ENCODE measurements at regions not wholly inside any gene's neighbourhood (a gene's known extent, or its start where the extent isn't known, plus 50 kb on each side); places are given as distances from the start of the nearest gene placed in this dataset.
A peak's percentile ranks its signal among the peaks of the same experiment; 100 is the strongest.
"Not testable (repeated sequence)": the region's sequence is repeated elsewhere in the genome, so short reads cannot be mapped to it uniquely, and the experiment has no call there.

GRCh38 chr5:134471858-134472449 lies 53.5 kb upstream of the JADE2 start:
- H3K9me3 Mint-ChIP-seq, H3K4me1 Mint-ChIP-seq, H3K4me3 Mint-ChIP-seq, H3K27ac Mint-ChIP-seq, H3K36me3 Mint-ChIP-seq, H3K27me3 Mint-ChIP-seq, ATAC-seq: not testable (repeated sequence)

DNA sequence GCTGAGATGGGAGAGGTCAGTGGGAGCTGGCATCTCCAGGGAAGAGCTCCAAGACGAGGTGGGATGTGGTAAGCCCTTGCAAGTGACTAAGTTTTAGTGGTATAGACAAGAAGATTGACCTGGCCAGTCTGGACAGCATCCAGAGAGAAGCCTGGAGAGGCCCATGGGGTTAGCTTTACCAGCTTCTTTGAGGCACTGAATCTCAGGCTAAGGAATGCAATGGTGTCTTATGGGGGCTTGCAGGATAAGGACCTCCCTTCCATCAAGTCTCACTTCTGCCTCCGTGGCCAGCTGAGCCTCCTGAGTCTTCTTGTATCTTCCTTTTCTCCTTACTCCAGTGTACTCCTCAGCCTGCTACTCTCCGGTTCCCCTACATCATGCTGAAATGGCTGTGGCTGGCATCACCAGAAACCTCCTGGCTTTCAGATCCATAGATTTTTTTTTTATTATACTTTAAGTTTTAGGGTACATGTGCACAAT lies 56.5 kb upstream of the JADE2 start:
- Mint-ChIP-seq H3K27me3 (no peaks in the 10 kb centered on the region), H3K4me1 (peaks cover 34% of the 10 kb centered on the region), H3K36me3 (no peaks in the 10 kb centered on the region), H3K4me3 (no peak overlapping the region), H3K9me3 (peaks cover 6% of the 10 kb centered on the region), H3K27ac (no peak overlapping the region)
- ATAC-seq, result no peak

GRCh38 chr5:134467231-134467630 lies 55.5 kb upstream of the CDKN2AIPNL start:
- no peaks in the 10 kb centered on the region for H3K36me3 Mint-ChIP-seq
- H3K9me3 Mint-ChIP-seq, result peaks cover 4% of the 10 kb centered on the region
- no peaks in the 10 kb centered on the region for H3K27me3 Mint-ChIP-seq
- H3K4me1 Mint-ChIP-seq, result peaks cover 47% of the 10 kb centered on the region
- no peak for ATAC-seq
- peak overlapping the region; percentile 80 for H3K4me3 Mint-ChIP-seq
- peak overlapping the region; percentile 76 for H3K27ac Mint-ChIP-seq

DNA sequence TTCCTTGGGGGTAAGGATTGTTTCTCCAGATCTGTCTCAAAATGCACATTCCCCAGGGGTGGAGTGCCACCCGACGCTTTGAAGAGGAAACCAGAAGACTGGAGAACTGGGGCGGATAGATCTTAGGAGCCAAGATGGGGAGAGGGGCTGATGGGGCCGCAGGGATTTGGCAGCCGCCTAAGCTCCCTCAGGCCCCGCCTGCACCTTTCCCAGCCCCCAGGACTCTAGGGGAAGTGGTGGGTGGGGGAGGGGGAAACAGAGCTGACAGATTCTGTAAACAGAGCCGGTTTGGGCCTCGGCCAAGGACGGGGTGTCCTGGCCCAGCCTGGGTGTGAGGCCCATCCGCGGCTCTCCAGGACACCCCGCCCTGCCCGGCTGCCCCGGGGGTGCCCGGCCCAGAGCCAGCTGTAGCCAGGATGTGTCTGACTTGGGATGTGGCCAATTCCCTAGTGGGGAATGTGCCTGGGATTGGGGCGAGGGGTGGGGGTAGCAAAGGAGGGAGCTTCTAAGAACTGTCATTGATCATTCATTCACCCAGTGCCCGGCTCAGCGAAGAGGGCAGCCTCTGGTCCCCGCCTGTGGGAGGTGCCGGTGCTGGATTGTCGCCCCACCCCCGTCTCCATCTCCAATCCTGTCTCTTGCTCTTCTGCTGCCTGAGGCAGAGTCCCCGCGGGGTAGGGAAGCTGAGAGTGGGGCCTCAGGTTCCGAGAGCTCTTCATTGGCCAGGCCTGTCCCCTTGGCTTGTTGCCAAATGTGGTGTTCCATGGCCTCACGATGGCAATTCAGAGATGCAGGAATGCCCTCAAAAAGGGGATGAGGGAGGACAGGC lies 54.8 kb upstream of the CDKN2AIPNL start:
- Mint-ChIP-seq H3K4me1 (peaks cover 55% of the 10 kb centered on the region), H3K27ac (peak overlapping the region; percentile 76), H3K4me3 (peak overlapping the region; percentile 80), H3K9me3 (no peaks in the 10 kb centered on the region), H3K27me3 (no peaks in the 10 kb centered on the region), H3K36me3 (no peaks in the 10 kb centered on the region)
- ATAC-seq, result peak; percentile 66

- Mint-ChIP-seq H3K36me3 (no peaks in the 10 kb centered on the region), H3K9me3 (no peaks in the 10 kb centered on the region), H3K27ac (peak overlapping the region; percentile 76), H3K4me3 (peak overlapping the region; percentile 80), H3K4me1 (peaks cover 61% of the 10 kb centered on the region), H3K27me3 (no peaks in the 10 kb centered on the region)
- ATAC-seq, result peak; percentile 87
These were observed 54.1 kb upstream of the CDKN2AIPNL start for GRCh38 chr5:134465816-134466240.

- Mint-ChIP-seq H3K36me3 (no peaks in the 10 kb centered on the region), H3K9me3 (no peaks in the 10 kb centered on the region), H3K4me1 (peaks cover 68% of the 10 kb centered on the region), H3K4me3 (peak overlapping the region; percentile 80), H3K27ac (peak overlapping the region; percentile 76), H3K27me3 (no peaks in the 10 kb centered on the region)
- no peak for ATAC-seq
These were observed 53.5 kb upstream of the CDKN2AIPNL start for GRCh38 chr5:134464988-134465815.

- no peaks in the 10 kb centered on the region for H3K9me3 Mint-ChIP-seq
- H3K4me3 Mint-ChIP-seq, result no peak overlapping the region
- H3K27ac Mint-ChIP-seq, result peak overlapping the region; percentile 76
- no peaks in the 10 kb centered on the region for H3K36me3 Mint-ChIP-seq
- peaks cover 74% of the 10 kb centered on the region for H3K4me1 Mint-ChIP-seq
- ATAC-seq, result peak; percentile 28
- no peaks in the 10 kb centered on the region for H3K27me3 Mint-ChIP-seq
These were observed 52.5 kb upstream of the CDKN2AIPNL start for GRCh38 chr5:134463991-134464760.

- no peak for ATAC-seq
- H3K4me1 Mint-ChIP-seq, result peaks cover 77% of the 10 kb centered on the region
- H3K27me3 Mint-ChIP-seq, result no peaks in the 10 kb centered on the region
- H3K4me3 Mint-ChIP-seq, result no peak overlapping the region
- no peaks in the 10 kb centered on the region for H3K9me3 Mint-ChIP-seq
- H3K36me3 Mint-ChIP-seq, result no peaks in the 10 kb centered on the region
- no peak overlapping the region for H3K27ac Mint-ChIP-seq
These were observed 51.6 kb upstream of the CDKN2AIPNL start for GRCh38 chr5:134463176-134463720.

GRCh38 chr5:134462761-134463160 lies 51.1 kb upstream of the CDKN2AIPNL start:
- peaks cover 77% of the 10 kb centered on the region for H3K4me1 Mint-ChIP-seq

DNA sequence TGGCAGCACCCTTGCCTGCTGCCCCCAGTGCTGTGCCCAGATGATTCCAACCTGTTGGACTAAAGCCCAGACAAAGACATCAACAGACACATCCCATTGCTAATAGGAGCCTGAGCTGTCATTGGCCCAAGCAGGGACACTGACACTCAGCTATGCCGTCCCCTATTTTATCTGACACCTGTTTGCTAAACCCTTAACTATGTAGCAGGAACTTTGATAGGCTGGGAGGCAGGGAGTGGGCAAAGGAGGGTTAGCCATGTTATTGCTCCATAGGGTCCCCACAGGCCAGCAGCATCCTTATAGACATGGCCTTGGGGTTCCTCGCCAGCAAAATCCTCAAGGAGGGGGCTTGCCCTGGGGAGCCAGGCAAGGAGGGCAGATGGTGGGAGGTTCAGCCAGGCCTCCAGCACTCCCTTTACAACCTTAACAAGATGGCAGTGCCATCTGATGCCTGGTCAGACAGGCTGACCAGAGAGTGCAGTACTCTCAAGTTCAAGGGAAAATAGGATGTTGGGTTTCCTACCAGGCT lies 50.4 kb upstream of the CDKN2AIPNL start:
- no peak for ATAC-seq
- H3K27ac Mint-ChIP-seq, result no peak overlapping the region
- no peaks in the 10 kb centered on the region for H3K36me3 Mint-ChIP-seq
- H3K4me3 Mint-ChIP-seq, result no peak overlapping the region
- H3K27me3 Mint-ChIP-seq, result no peaks in the 10 kb centered on the region
- peaks cover 74% of the 10 kb centered on the region for H3K4me1 Mint-ChIP-seq
- no peaks in the 10 kb centered on the region for H3K9me3 Mint-ChIP-seq

More at GRCh38 chr5:134462761-134463160, 51.1 kb upstream of the CDKN2AIPNL start:
- no peaks in the 10 kb centered on the region for H3K9me3 Mint-ChIP-seq
- no peak overlapping the region for H3K27ac Mint-ChIP-seq
- H3K36me3 Mint-ChIP-seq, result no peaks in the 10 kb centered on the region
- ATAC-seq, result no peak
- H3K27me3 Mint-ChIP-seq, result no peaks in the 10 kb centered on the region
- no peak overlapping the region for H3K4me3 Mint-ChIP-seq

Measured in stimulated activated memory B cell treated with anti-CD40 and anti-IgM and Interleukin-4, amounts not matched to agents 10 μg/mL and 1 μg/mL and 100 μg/mL, for 72 hours (primary cell).